HG02840 (cell line): ENCODE measurements at regions not wholly inside any gene's neighbourhood (a gene's known extent, or its start where the extent isn't known, plus 50 kb on each side); places are given as distances from the start of the nearest gene placed in this dataset.
"Not testable (repeated sequence)": the region's sequence is repeated elsewhere in the genome, so short reads cannot be mapped to it uniquely, and the experiment has no call there.

ENCODE experiments used
- ATAC-seq: cut with Tn5 transposase; IDR thresholded peaks from one replicate; pipeline ENCODE4 v1.9.1; 2021; ENCODE audit warnings: mild to moderate bottlenecking, moderate library complexity, moderate number of reproducible peaks; ENCODE audit not compliant: unreplicated experiment, low FRiP score

DNA sequence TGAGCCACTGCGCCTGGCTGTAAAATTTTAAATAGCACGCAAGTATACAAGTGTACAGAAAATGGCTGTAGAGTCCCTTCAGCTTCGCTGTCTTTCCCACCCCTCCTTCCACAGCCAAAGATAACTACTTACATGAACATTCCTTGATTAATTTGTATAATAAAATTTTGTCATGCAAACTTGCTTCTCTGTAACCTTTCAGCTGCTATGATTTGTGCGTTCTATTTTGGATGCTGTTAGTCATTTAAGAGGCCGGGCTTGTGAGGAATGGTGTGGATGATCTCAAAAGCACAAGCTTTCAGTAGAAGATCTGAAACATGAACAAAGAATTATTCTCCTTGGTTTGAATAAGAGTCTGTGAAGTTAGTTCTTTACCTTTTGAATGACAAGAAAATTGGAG lies 115.0 kb upstream of the TLE1 start:
- ATAC-seq, result no peak

DNA sequence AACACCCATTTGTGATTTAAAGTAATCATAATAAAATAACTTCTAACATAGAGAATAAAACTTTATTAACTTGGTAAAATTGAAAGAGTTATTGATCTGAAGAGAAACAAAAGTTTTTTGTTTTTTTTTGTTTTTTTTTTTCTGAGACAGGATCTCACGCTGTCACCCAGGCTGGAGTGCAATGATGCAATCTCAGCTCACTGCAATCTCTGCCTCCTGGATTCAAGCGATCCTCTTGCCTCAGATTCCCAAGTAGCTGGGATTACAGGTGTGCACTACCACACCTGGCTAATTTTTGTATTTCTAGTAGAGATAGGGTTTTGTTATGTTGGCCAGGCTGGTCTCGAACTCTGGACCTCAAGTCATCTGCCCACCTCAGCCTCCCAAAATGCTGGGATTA lies 116.5 kb upstream of the SPATA31D4 start:
- ATAC-seq, result not testable (repeated sequence)

DNA sequence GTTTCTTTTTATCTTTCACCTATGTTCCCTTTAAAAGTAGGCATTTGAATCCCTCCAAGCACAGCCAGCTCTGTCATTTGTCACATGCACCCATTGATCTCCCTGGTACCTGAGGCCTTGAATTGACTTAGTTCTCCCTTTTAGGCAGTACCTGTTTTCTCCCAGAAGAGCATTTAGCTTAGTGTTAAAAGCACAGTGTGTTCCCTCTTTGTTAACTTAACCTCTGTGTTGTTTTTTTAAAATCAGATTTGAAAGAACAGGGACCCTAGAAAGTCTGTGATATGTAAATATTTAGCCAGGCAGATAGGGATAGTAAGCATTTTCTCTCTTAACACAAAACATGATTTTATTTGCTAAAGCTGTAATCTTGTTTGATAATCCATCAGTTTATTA lies 113.8 kb upstream of the SPATA31D4 start:
- ATAC-seq, result no peak

DNA sequence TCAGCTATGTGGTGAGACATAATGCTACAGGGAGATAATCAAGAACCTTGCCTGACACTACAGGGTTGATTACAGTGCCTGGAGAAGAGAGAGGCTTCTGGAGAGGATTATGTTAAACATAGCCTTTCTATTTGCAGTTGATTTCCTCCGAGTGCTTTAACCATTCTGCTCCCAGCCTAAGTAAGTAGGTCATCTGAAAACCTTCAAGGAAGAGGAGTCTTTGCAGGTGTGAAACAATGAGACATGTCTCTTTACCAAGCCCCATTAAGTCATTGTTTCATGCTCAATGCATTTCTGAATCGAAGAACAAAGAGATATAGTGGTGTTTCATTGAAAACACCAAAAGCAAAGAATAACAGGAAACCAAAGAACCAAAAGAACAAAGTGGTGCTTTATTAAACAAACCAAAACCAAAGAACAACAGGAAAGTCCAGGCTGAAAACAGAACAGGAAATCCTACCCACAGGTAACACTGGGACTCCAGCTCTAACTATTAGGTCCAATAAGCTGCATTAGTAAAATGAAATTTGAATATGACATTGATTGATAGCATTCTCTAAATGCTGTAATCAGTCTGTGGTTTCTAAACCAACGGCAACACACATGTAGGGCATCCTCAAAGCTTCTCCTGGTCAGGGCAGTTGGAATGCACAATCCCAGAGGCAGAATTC lies 113.3 kb upstream of the SPATA31D4 start:
- peak; percentile 56 for ATAC-seq

DNA sequence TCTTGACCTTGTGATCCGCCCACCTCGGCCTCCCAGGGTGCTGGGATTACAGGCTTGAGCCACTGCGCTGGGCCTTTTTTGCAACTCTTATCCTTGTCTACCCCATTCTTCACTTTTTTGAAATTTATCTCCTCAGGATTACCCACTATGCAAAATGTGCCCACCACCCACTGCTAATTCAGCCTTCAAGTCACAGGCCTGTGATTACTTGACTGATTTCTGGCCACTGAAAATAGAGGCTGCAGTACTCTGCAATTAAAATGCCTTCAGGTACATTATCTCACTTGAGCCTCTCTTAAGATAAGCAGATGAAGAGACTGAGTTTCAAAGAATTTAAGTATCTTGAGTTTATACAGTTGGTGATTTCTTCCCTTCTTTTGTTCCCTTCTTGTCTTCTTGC lies 112.4 kb upstream of the SPATA31D4 start:
- no peak for ATAC-seq

DNA sequence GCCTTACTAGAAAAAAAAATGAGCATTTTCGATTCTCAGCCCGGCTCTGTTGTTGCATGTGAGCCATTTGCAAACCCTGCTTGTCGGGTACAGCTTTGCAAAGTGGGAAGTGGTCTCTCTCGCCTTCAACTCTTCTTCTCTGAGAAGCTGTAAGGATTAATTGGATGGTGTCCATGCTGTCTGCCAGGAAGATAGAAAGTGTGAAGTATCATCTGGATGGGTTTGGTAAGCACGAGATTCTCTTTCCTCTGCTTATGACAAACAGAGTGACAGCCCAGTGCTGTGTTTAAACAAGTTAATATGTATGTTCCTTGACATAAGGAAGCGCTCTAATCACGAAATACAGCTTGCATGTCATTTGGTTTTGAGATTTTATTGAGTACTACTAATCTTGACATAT lies 109.1 kb upstream of the SPATA31D4 start:
- ATAC-seq, result no peak

DNA sequence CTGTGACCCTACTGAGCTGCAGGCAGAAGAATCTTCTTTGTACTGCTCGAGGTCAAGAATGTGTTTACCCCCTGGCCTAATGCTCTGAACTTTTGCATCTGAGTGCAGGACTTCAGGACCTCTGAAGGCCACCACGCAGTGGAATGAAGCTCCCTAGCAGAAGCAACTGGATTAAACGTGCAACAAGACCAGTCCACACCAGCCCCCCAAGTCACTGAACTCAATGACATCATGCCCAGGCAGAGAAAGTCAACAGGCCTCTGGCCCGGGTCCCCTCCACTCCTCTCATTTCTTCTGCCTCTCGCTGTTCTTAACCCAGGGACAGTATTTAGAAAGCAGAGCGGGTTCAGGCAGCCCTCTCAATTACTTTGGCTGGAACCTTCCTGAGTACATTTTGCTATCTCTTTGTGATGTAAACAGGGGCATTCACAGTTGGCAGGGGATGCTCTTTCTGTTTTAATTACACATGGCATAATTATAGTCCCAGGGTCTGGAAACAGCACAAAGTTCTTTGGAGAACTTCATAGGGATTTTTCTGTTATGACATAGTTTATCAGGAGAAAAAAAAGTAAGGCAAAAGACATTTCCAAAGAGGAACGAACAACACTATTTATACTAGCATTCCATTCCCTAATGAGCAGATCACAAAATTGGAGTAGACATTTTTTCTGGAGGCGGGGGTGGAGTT lies 108.2 kb upstream of the SPATA31D4 start:
- no peak for ATAC-seq

DNA sequence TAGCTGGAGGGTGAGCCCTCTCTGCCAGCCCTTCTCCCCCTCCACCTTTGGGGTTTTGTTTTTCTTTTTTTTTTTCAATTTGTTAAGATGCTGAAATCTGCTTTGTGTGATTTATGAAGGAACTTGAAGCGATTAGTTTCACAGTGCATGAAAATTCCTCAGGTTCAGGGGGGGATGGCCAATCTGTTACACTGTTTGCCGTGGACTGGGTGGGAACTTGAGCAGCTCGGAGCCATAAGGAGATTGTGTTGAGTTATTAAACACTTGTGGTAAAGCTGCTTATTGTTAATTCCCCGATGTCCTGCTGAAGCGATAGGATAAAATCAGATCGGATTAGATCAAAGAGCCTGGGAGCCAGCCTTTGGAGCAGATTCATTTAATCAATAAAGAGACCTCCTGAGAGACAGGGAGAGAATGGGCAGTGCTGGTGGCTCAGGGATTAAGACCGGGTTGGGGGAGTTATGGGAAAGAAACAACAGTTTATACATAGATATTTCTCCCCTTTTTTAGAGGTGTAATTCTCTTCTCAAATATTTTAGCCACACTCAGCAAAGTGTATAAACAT lies 105.8 kb upstream of the SPATA31D4 start:
- ATAC-seq, result no peak

DNA sequence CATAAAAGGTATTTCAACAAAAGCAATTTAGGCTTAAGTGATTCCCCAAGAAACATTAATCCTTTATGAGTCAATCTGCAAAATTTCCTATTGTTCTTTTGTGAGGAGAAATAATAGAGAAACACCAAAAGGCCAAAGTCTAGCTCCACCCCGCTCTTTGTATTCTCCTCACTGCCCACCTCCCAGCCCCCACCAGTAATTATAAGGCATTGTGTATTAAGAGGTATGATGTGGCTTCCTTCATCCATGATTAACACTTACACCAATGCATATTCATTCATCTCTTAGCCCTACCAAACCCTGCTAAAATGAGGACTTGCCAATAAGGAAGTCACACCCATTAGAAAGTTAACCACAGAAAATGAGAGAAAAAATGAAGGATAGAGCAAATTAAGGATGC lies 105.3 kb upstream of the SPATA31D4 start:
- ATAC-seq, result no peak

DNA sequence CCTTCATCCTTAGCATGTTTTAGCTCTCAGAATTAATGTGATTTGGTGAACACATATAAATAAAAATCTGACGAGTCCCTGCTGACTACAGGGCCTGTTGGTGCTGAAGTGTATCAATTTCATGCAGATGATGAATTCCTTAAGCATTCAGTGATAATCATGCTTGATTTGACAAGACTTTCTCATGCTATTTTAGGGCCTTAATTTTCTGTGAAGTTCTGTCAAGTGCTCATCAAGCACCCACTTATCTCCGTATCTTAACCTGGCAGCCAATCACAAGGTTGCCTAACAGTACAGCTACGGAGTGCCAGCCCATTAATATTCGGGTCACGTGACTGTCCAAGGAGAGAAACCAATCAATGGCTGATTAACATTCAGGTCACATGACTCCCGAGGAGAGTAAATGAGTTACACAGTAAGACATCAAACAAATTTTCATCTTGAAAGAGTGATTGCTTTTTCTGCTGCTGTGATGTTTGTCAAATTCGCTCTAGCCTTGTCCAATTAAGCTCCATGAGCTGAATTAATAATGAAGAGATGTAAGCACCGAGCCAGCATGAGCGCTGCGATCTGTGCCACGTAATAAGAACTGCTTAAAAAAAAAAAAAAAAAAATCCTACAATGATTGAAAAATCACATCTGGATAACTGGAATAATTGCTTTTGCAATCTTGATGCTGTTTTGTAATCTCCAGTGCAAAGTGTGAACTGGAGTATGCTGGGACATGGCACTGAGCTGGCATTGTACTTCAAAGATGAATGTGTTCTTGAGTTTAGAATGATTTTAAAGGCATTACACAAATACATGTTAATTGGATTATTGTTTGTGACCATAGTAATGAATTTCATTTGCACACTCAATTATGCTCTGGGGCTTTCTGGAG lies 104.3 kb upstream of the SPATA31D4 start:
- no peak for ATAC-seq

DNA sequence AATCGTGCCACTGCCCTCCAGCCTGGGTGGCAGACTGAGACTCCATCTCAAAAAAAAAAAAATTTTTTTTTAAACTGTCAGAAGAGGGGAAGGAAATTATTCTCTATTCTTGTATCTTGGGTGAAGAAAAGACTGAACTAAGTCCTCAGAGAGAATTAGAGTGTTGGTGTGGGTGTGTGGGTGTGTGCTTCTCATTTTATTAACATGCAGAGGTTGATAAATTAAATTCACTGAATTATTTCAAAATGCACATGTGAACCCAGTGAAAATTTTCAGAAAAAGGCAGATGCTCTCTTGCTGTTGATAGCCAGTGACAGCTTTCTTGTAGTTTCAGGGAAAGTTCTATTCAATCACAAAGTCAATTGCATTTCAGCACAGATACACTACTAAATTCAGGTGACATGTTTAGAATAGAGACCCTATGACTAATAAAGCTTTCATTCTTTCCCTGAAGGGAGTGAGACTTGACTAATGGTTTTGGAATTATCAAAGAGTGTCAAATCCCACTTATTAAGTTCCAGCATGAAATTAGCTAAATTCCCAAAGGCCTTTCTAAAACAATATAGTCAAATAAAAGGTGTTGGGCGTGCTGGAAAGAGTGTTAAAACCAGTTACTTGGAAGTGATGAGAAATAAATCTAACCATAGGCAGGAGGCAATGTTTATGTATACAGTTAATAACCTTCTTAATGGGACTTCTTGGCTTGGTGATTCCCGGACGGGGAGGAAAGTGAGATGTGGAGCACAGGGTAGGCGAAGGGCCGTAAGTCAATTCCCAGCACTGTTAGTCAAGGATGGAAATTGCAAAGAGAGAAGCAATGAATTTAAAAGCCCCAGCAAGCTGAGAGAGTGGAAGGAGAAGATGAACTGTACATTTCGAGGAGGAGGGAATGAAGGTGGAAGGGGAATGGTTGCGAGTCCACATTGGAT lies 103.2 kb upstream of the SPATA31D4 start:
- no peak for ATAC-seq

DNA sequence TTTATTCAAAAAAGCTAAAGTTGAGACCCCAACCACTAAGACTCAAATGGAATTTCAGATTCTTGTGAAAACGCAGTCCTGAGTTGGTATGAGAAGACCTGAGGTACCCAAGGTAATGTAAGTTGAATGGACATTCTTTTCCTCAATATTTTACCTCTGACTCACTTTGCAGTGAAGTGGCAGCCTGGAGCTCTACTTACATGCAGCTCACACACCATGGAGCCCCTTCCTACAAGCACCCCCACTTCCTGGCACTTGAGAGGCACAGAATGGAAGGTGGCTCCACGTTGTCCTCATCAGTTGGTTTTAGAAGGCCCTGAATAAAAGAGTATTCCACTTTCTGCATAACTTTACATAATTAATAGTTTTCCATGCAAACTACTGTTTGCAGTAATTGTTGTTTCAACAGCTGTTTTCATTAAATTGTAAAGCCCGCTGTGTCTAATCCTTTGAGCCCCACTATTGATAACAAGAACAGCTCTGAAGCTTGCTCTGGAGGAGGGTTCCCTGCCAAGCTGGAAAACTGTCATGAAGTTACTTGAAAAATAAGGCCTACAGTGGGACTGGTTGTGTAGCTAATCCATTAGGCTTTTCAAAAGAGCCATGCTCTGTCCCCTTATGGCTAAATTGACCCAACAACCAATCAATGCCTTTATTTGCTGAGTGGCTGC lies 102.2 kb upstream of the SPATA31D4 start:
- no peak for ATAC-seq

DNA sequence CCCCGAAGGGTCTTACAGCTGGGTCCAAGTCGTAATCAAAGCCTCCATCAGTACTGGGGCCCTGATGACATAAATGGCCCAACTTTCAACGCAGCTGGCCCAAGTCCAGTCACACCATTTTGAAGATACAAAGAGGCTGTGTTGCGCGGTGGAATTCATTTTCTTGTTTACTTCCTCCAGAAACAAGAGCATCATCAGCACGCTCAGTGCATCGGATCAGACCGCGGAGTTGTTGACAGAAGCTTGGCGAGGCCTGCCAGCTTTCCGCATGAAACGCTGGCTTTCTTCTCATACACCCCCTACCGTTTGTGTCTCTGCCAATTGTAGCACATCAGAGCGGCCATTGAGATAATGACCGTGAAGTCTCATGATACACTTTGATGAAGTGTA lies 101.7 kb upstream of the SPATA31D4 start:
- ATAC-seq, result no peak

DNA sequence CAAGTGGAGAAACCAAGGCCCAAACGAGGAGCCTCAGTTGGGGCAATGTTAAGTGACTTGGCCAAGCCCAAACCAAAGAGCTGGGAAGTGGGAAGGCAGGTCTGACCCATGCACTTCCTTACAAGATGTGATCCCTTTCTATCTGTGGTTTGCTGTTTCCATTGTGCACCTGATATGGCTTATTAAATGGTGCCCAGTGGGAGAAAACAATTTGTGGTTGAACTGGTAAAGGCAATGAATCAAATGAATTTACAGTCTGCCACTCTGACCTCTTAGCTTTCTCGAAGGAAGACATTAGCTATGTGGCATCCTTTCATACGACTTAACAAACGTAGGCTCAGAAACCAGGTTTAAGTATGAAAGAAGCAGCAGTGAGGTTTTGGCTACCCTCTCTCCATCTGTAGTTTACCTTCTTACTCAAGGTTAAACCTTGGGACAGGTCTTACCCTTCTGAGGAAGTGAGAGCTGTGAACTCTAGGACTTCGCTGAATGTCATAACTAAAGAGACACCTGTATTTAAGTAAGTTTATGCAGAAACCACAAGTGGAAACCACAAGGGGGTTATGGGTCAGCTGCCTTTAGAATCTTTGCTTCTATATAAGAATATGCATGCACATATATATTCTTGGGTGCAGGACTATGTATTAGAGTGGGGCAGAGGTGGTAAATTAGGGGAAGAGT lies 100.5 kb upstream of the SPATA31D4 start:
- peak; percentile 70 for ATAC-seq

DNA sequence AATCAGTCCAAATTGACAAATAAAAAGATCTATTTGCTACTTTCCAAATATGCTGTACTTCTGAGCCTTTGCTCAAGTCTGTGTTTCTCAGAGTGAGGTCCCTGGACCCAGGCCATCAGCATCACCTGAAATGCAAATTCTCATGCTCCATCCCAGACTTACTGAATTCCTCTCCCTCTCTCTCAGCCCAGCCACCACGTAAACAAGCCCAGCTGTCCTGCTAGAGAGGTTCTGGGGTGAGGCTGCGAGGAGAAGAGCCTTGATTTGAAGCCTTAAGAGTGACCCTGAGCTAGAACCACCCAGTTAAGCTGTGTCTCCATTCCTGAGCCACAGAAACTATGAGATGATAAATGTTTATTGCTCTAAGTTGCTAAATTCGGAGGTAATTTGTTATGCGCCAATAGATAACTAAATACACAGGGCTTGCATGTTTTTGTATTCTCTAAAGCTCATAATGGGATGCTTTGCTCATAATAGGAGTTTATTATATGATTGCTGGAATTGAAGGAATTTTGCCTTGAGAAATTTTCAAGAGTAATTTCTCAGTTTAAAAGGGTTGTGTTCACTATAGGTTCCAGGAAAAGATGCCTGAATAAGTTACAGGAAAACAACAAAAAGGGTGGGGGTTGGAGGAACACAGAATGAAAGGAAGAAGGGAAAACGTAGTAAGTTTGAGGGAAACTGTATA lies 98.9 kb upstream of the SPATA31D4 start:
- ATAC-seq, result no peak

DNA sequence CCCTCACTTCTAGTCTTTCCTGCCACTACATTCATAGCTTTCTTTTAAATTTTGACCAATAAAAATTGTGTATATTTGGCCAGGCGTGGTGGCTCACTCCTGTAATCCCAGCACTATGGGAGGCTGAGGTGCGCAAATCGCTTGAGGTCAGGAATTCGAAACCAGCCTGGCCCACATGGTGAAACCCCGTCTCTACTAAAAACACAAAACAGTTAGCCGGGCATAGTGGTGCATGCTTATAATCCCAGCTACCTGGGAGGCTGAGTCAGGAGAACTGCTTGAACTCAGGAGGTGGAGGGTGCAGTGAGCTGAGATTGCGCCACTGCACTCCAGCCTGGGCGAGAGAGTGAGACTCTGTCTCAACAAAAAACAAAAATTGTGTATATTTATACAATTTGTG lies 97.8 kb upstream of the SPATA31D4 start:
- not testable (repeated sequence) for ATAC-seq

DNA sequence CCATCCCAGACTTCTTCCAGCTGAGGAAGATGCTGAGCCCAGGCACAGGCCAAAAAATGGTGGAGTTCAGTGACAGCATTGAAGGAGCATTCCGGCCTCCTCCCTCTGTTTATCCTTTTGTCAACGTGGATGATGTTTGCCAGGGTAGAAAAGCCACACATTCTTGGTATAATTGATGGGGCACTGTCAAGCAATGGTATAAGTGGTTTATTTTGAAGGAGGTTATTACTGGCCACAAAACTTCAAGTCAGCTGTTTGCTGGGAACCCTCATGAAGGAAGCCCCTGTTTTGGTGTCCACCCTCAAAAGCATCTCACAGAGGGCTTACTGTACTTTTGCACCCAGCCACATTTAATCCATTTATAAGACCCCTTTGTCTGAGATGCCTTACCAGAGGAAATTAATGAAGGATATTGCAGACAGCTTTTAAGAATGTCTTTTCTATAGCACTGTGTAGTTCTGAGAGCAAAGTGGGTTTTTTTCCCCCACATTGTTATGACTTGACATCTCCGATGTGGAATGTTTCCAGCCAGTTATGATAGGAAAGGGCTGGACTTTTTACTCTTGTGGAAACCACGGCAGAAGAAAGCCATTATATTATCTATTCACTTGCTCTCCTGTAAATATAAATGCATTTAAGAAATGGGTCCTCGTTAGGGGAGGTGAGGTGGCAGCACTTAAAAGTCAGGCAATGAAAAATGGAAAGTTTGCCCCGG lies 95.5 kb upstream of the SPATA31D4 start:
- ATAC-seq, result no peak
